ENCODE measurements at regions not wholly inside any gene's neighbourhood (a gene's known extent, or its start where the extent isn't known, plus 50 kb on each side); places are given as distances from the start of the nearest gene placed in this dataset.

DNA sequence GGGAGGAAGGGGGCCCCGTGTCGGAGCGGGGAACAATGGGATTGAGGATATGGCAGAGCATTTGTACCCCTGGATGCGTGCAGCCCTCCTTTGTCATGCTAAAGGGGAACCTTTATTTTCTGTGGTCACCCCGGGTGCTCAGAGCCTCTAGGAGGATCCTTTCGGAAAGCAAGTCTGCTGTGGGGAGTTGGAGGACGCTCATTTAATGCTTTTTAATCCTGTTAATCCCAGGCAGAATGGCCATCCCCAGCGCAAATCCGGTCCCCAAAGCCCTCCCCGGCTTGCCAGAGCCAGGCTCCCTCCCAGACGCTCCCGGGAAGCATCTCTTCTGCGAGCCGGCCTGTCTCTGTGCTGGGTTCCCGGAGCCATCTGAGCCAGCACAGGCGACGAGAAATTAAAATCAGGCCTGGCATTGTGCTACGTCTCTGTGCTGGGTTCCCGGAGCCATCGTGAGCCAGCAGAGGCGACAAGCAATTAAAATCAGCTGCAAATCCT lies 113.2 kb upstream of the PPP2R3B start:
- DNase-seq (ENCODE audit: low read depth in 2 of 2): no peak
- Histone ChIP-seq H2AFZ (ENCODE audit: low read length) (no peak overlapping the region), H3K9me3 (ENCODE audit: control insufficient read depth, insufficient read depth, low read depth, low read length) (no peaks in the 10 kb centered on the region)

DNA sequence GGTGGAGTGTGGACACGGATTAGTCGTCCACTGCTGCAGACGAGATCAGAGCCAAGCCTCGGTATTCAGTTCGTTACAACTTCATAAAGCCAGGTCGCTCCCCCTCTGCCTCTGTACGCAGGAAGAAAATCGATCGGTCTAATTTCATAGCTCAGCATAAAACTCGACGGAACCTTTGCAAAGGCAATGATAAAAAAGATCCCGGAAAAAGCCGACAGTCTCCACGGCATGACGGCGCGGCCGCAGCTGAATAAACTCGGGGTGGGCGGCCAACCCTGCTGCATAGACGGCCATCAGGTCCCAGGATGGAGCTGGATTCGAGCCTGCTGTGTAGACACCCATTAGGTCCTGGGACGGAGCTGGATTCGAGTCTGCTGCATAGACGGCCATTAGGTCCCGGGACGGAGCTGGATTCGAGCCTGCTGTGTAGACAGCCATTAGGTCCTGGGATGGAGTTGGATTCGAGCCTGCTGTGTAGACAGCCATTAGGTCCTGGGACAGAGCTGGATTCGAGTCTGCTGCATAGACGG lies 113.8 kb upstream of the PPP2R3B start:
- Histone ChIP-seq H3K4me3 (replicated peaks in 1 of 4; ENCODE audit: control extremely low read depth in 1 of 4, insufficient read depth in 1 of 4, low read depth in 3 of 4, low read length in 4 of 4) (no peak overlapping the region), H3K27me3 (ENCODE audit: control insufficient read depth, insufficient read depth, low read length) (no peaks in the 10 kb centered on the region), H3K4me2 (ENCODE audit: extremely low read depth, insufficient read depth, low read length) (no peak overlapping the region), H4K20me1 (ENCODE audit: control insufficient read depth, extremely low read depth, insufficient read depth, low read length) (no peaks in the 10 kb centered on the region), H3K36me3 (ENCODE audit: control insufficient read depth, insufficient read depth, low read length) (no peaks in the 10 kb centered on the region), H3K27ac (ENCODE audit: insufficient read depth, low read length) (no peak overlapping the region), H3K4me1 (ENCODE audit: control insufficient read depth, extremely low read depth, insufficient read depth, low read length) (no peaks in the 10 kb centered on the region), H2AFZ (ENCODE audit: low read length) (no peak overlapping the region), H3K9me3 (ENCODE audit: control insufficient read depth, insufficient read depth, low read depth, low read length) (no peaks in the 10 kb centered on the region), H3K79me2 (ENCODE audit: control insufficient read depth, insufficient read depth, low read length) (no peaks in the 10 kb centered on the region), H3K9ac (ENCODE audit: insufficient read depth, low read length) (no peak overlapping the region)
- TF ChIP-seq CTCF (conservative IDR thresholded peaks at IDR 0.05 in 1 of 2, IDR thresholded peaks at IDR 0.05 in 1 of 2; ENCODE audit: low read depth in 1 of 2, low read length in 2 of 2) (no peak), EZH2 (IDR thresholded peaks at IDR 0.05; ENCODE audit: low read length, missing control alignments) (no peak)
- no peak for DNase-seq (ENCODE audit: low read depth in 2 of 2)

More for the DNA sequence above, 113.2 kb upstream of the PPP2R3B start:
- Histone ChIP-seq H3K27ac (ENCODE audit: insufficient read depth, low read length) (no peak overlapping the region), H4K20me1 (ENCODE audit: control insufficient read depth, extremely low read depth, insufficient read depth, low read length) (no peaks in the 10 kb centered on the region), H3K36me3 (ENCODE audit: control insufficient read depth, insufficient read depth, low read length) (no peaks in the 10 kb centered on the region), H3K79me2 (ENCODE audit: control insufficient read depth, insufficient read depth, low read length) (no peaks in the 10 kb centered on the region), H3K4me2 (ENCODE audit: extremely low read depth, insufficient read depth, low read length) (no peak overlapping the region), H3K4me3 (replicated peaks in 1 of 4; ENCODE audit: control extremely low read depth in 1 of 4, insufficient read depth in 1 of 4, low read depth in 3 of 4, low read length in 4 of 4) (no peak overlapping the region), H3K4me1 (ENCODE audit: control insufficient read depth, extremely low read depth, insufficient read depth, low read length) (no peaks in the 10 kb centered on the region), H3K9ac (ENCODE audit: insufficient read depth, low read length) (no peak overlapping the region), H3K27me3 (ENCODE audit: control insufficient read depth, insufficient read depth, low read length) (no peaks in the 10 kb centered on the region)
- TF ChIP-seq EZH2 (IDR thresholded peaks at IDR 0.05; ENCODE audit: low read length, missing control alignments): no peak

- H3K9ac ChIP-seq (ENCODE audit: insufficient read depth, low read length): no peak overlapping the region
- H3K36me3 ChIP-seq (ENCODE audit: control insufficient read depth, insufficient read depth, low read length): no peaks in the 10 kb centered on the region
- H4K20me1 ChIP-seq (ENCODE audit: control insufficient read depth, extremely low read depth, insufficient read depth, low read length): no peaks in the 10 kb centered on the region
- DNase-seq (ENCODE audit: low read depth in 2 of 2): no peak
- H3K27ac ChIP-seq (ENCODE audit: insufficient read depth, low read length): no peak overlapping the region
- no peak overlapping the region for H3K4me3 ChIP-seq (replicated peaks in 1 of 4; ENCODE audit: control extremely low read depth in 1 of 4, insufficient read depth in 1 of 4, low read depth in 3 of 4, low read length in 4 of 4)
- H3K27me3 ChIP-seq (ENCODE audit: control insufficient read depth, insufficient read depth, low read length): no peaks in the 10 kb centered on the region
- TF ChIP-seq EZH2 (IDR thresholded peaks at IDR 0.05; ENCODE audit: low read length, missing control alignments): no peak
- TF ChIP-seq CTCF (conservative IDR thresholded peaks at IDR 0.05 in 1 of 2, IDR thresholded peaks at IDR 0.05 in 1 of 2; ENCODE audit: low read depth in 1 of 2, low read length in 2 of 2): no peak
- H3K79me2 ChIP-seq (ENCODE audit: control insufficient read depth, insufficient read depth, low read length): no peaks in the 10 kb centered on the region
- no peaks in the 10 kb centered on the region for H3K9me3 ChIP-seq (ENCODE audit: control insufficient read depth, insufficient read depth, low read depth, low read length)
- no peak overlapping the region for H3K4me2 ChIP-seq (ENCODE audit: extremely low read depth, insufficient read depth, low read length)
- no peak overlapping the region for H2AFZ ChIP-seq (ENCODE audit: low read length)
- H3K4me1 ChIP-seq (ENCODE audit: control insufficient read depth, extremely low read depth, insufficient read depth, low read length): no peaks in the 10 kb centered on the region
Observed at GRCh38 chrX:506341-506740, 119.6 kb upstream of the PPP2R3B start.

Data from fibroblast of lung (primary cell).